Right renal cortex interstitium (tissue), 3 donors: ENCODE measurements at regions not wholly inside any gene's neighbourhood (a gene's known extent, or its start where the extent isn't known, plus 50 kb on each side); places are given as distances from the start of the nearest gene placed in this dataset.

ENCODE experiments used
- DNase-seq, 3 donors: peaks; one replicate each; pipeline ENCODE4 v3.0.0-alpha.2; 2013; ENCODE audit warnings: low read depth in 3 of 3, low spot score in 2 of 3

DNA sequence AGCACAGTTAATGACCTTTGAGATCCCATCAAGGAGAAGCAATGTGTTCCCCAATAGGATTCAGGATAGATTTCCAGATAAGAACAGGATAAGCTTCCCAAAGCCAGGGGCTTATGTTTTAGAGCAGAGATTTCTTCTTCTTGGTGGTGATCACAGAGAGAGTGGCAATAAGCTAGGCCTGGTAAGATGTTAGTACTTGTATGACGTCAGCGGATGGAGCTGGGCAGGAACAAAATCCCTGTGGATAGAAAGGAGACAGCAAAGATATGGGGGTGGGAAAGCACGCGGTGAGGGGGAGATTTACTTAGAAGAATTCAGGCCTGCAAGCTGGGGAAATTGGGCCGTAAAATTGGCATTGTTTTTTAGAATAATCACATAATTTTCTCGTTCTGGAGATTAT is 323.0 kb downstream of the MTX2 start:
- DNase-seq, result no peak

DNA sequence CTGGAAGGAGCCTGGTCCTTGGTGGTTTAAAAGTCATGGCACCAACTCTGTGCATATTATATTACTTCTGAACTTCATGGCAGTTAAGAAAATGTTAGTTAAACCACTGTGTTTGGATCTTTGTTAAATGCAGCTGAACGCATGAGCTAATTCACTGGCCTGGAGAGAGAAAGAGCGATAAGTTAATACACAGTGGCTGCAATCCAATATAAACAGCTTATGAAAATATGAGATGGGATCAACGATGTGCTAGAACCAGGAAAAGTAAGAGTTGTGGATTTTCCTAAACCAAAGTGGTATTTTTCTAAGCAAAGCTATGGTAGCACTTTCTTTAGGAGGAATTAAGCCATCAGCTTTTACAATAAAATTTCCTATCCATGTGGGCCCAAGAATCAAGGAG is 326.7 kb downstream of the MTX2 start:
- no peak for DNase-seq

GRCh38 chr2:176597916-176598315 is 328.7 kb downstream of the MTX2 start:
- no peak for DNase-seq

- DNase-seq, result no peak
Measured at GRCh38 chr2:176598351-176598750, 329.1 kb downstream of the MTX2 start.

DNA sequence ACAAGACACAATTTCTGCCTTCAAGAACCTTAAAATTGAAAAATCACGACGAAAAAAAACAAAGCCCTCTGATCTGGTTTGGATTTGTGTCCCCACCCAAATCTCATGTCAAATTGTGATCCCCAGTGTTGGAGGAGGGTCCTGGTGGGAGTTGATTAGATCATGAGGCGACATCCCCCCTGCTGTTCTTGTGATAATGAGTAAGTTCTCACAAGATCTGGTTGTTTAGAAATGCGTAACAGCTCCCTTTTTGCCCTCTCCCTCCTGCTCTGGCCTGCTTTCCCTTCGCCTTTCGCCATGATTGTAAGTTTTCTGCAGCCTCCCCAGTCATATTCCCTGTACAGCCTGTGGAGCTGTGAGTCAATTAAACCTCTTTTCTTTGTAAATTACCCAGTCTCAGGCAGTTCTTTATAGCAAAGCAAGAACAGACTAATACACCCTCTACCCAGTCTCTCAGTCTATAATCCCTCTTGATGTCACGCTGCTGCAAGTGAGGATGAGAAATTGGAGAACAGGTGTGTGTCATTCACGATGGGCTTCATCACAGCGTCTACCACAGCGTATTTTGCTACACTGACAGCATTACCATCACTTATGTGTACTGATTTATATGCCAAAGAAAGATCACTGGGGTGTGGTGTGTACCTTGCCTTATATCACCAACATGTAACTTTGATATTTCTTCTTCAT is 330.7 kb downstream of the MTX2 start:
- no peak for DNase-seq

- DNase-seq, result no peak
Measured at GRCh38 chr2:176601066-176601465, 331.8 kb downstream of the MTX2 start.

DNA sequence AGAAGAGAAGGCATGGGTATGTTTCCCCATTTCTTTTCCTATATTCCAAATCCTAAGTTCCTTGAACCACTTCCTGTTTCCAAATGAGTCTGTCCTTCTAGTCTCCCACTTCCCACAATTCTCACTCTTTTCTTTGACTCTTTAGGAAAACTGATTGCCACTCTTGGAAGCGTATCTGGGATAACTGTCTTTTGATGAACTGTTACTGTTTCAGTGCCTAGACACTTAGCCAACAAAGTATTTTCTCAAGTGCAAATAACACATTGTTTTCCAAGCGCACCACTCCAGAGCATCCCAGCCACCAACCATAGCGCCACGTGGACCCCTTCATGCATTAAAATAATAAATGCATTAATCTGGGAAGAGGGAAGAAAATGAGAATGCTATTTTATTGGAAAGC is 342.8 kb downstream of the MTX2 start:
- DNase-seq, result no peak

DNA sequence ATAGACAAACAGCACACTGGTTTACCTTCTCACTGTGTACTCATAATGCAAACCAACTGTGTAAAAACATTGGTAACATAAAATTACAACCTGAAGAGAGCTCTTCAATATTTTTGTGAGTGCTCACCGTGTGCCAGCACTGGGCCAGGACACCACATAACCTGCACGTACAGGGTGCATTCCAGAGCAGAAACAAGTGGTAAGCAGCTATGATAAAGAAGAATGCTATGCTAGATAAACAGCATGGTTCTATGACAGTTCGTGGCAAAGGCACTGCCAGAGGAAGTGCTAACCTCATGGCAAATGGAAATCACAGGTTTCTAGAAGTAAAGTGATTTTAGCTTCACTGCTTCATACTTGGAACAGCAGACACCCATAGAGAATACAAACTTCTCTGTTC is 343.5 kb downstream of the MTX2 start:
- DNase-seq, result no peak

- no peak for DNase-seq
Measured at GRCh38 chr2:176613323-176613987, 344.2 kb downstream of the MTX2 start.

- DNase-seq, result no peak
Measured at GRCh38 chr2:176614049-176614448, 344.8 kb downstream of the MTX2 start.

DNA sequence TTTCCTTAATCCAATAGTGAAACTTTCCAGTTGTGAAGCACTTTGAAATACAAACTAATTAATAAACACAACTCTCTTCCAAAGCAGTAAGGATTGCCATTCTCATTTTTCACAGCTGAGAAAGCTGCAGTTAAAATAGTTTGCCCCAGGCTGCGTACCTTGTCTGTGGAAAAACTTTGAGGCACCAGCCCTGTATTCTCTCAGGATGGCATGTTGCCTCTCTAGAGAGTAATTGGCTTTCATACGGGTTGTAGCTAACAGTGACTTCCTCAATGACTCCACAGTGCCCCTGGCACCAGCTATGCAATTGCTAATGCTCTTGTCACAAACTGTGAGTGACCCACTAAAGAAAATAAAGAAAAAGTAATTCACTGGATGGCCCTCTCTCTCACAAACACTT is 345.7 kb downstream of the MTX2 start:
- DNase-seq, result no peak

DNA sequence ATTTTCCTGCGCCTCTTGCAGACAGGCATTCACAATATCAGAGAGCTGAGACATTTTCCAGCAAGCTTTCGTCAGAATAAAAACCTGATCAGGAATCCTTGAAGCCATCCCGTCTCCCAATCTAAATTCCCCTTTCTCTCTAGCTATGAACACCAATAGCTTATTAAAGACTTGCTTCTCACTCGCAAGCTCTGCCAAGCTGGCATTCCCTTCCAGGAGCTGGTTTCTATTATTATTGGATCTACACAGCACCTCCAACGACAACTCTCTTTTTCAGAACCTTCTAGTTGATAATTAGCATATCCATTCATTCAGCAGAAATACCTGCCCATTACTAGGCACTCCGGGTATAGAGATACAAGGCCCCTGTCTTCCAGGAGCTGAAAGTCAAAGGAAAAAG is 350.3 kb downstream of the MTX2 start:
- no peak for DNase-seq

DNA sequence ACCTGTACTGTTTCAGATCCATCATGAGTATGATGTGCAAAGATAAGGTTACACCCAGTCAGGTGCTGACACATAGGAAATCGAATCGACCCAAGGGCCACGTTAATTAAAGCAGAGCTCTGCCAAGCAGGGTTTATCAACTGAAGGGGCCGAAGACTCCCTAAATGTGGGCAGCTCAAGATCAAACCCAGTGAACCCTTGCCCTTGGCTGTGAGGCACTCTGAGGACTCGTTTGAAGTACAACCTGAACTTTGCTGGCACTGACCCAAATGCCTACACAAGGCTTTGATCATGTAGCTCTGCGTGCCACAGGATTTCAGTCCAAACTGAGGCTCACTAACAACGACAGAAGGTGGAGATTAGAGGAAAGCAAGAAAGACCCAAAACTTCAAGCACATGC is 352.1 kb downstream of the MTX2 start:
- no peak for DNase-seq

DNA sequence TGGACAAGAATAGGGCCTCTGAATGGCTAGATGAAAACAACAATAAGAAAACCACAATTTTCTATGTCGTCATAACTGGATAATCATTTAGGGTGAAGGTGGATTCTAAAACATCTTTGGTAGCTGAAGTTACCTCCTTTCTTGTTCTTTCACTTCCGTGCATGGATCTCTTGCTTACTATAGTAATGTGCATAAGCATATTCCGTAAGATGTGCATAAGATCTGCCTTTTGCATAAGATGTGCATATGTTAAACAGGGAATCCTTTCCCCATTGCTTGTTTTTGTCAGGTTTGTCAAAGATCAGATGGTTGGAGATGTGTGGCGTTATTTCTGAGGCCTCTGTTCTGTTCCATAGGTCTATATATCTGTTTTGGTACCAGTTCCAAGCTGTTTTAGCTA is 353.6 kb downstream of the MTX2 start:
- no peak for DNase-seq

- DNase-seq, result no peak
Measured at GRCh38 chr2:176626796-176627195, 357.6 kb downstream of the MTX2 start.

- no peak for DNase-seq
Measured at GRCh38 chr2:176628438-176628837, 359.2 kb downstream of the MTX2 start.

GRCh38 chr2:176633754-176634153 is 364.5 kb downstream of the MTX2 start:
- DNase-seq, result no peak

- DNase-seq, result no peak
Measured at GRCh38 chr2:176636401-176636800, 367.2 kb downstream of the MTX2 start.

GRCh38 chr2:176637142-176637485 is 367.9 kb downstream of the MTX2 start:
- DNase-seq, result no peak

DNA sequence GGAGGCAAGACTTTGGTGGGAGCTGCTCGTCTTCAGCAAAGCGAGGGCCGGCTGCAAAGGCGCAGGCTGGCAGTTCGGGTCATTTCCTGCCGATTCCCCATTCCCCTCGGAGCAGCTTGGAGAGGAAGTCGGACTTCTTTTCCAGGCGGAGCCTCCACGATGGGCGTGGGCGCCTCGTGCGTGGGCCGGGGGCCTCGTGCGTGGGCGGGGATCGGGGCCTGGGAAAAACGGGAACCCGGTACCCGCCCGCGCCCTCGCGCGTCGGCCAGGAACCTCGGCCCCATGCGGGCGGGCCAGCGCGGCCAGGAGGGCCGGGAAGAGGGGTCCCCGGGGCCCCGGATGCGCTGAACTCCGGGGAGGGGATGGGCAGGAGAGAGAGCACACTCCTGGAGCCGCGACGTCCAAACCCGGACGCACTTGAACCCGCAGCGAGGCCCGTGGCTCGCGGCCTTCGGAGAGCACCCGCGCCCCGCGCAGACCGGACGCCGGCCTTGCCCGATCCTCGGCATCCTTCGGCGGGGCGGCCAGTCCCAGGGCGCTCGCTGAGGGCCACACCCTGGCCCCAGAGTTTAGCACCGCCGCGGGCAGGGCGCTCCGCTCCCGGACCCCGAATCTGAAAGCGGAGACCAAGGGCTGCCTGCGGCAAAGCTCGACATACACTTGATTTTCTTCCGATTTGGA is 368.4 kb downstream of the MTX2 start:
- no peak for DNase-seq

GRCh38 chr2:176638167-176639015 is 369.1 kb downstream of the MTX2 start:
- DNase-seq, result peak in 1 of 3 donors; percentile 69
